Activated T-helper 1 cell treated with anti-CD3 and anti-CD28 coated beads, Interleukin-12 subunit alpha, Interleukin-12 subunit beta, Interleukin-2, Interleukin-4 antibody, amounts not matched to agents 30 ng/mL and 10 ng/mL and 1 ng/mL, durations not matched to agents 14 hours and 24 hours and 36 hours (primary cell): ENCODE measurements at regions not wholly inside any gene's neighbourhood (a gene's known extent, or its start where the extent isn't known, plus 50 kb on each side); places are given as distances from the start of the nearest gene placed in this dataset.

Experiments used
- DNase-seq: peaks from one replicate; pipeline ENCODE4 v3.0.0; 2021; ENCODE audit warnings: low spot score
- H3K27ac Mint-ChIP-seq: one replicate; pipeline ENCODE4 v1.8.0; 2021; ENCODE audit warnings: mild to moderate bottlenecking, mixed read lengths
- H3K27me3 Mint-ChIP-seq: one replicate; pipeline ENCODE4 v1.8.0; 2022; ENCODE audit warnings: mild to moderate bottlenecking, moderate library complexity, mixed read lengths; ENCODE audit not compliant: insufficient read depth
- H3K36me3 Mint-ChIP-seq: one replicate; pipeline ENCODE4 v1.8.0; 2021; ENCODE audit warnings: low read depth, mixed read lengths
- H3K4me1 Mint-ChIP-seq: one replicate; pipeline ENCODE4 v1.8.0; 2021; ENCODE audit warnings: low read depth, mixed read lengths
- H3K4me3 Mint-ChIP-seq: one replicate; pipeline ENCODE4 v1.8.0; 2021; ENCODE audit warnings: mild to moderate bottlenecking, moderate library complexity, mixed read lengths
- H3K9me3 Mint-ChIP-seq: one replicate; pipeline ENCODE4 v1.8.0; 2021; ENCODE audit warnings: mixed read lengths
- intact Hi-C: fragments of 100-400 bp; cut with micrococcal nuclease; formaldehyde crosslinking; loops from one replicate; pipeline ENCODE4 v1.15.1; 2024

DNA sequence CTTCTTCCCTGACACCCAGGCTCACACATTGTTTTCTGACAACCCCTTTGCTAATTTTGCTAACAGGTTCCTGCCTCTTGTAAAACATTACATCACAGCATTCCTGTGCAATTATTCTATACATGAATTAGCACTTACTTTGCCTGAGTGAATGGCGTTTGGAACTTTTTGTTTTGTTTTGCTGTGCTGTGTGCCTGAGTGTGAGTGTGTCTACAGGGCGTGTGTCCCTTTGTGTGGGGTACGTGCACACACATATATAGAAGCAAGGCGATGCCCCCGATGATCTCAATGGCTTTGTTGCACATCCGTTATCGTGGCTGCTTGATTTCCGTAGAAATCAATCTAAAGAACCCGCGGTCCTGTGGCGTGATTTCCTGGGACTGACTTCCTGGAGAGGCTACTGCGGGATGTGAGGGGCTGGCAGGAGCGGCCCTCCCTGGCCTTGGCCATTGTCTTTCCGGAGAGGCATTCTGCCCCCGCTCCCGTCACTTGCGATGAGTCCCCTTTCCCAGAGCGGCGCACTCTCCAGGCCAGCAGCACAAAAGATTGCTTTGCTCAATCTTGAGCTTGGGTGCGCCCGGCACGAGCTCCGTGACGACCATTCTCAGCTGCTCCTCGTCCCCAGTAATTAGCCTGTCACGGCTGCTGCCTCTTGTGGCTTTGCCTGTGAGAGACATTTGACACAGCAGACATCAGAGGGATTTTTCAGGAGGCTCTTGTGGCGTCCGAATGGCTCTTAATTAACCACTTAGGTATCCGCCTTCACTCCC is 398.1 kb upstream of the IRX1 start:
- no peaks in the 10 kb centered on the region for H3K36me3 Mint-ChIP-seq
- H3K4me3 Mint-ChIP-seq: no peak overlapping the region
- no peak for DNase-seq
- H3K27me3 Mint-ChIP-seq: peaks cover 11% of the 10 kb centered on the region
- no peaks in the 10 kb centered on the region for H3K9me3 Mint-ChIP-seq
- H3K27ac Mint-ChIP-seq: no peak overlapping the region
- H3K4me1 Mint-ChIP-seq: no peaks in the 10 kb centered on the region
- intact Hi-C loops: no loop called here

- Mint-ChIP-seq H3K27me3 (peaks cover 11% of the 10 kb centered on the region), H3K4me3 (no peak overlapping the region), H3K9me3 (no peaks in the 10 kb centered on the region), H3K4me1 (no peaks in the 10 kb centered on the region), H3K36me3 (no peaks in the 10 kb centered on the region), H3K27ac (no peak overlapping the region)
- intact Hi-C loops: no loop called here
- DNase-seq: no peak
Measured at GRCh38 chr5:3195994-3196393, 399.6 kb upstream of the IRX1 start.

DNA sequence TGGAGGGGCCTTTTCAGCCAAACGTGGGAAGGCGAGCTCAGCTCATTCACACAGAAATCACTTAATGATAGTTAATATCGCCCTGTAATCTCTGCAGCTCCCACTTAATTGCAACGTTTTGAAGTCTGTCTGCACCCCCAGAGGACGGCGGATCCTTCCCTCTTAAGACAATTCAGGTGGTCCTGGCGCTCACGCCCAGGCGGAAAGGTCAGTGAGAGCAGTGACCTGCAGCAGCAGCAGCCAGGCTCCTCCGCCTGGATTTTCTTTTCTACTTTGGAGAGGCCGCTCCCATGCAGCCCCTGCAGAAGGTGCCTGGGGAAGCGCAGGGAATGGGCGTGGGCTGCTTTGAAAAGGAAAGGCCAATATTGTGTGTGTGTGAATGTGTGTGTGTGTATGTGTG is 400.9 kb upstream of the IRX1 start:
- no peaks in the 10 kb centered on the region for H3K36me3 Mint-ChIP-seq

DNA sequence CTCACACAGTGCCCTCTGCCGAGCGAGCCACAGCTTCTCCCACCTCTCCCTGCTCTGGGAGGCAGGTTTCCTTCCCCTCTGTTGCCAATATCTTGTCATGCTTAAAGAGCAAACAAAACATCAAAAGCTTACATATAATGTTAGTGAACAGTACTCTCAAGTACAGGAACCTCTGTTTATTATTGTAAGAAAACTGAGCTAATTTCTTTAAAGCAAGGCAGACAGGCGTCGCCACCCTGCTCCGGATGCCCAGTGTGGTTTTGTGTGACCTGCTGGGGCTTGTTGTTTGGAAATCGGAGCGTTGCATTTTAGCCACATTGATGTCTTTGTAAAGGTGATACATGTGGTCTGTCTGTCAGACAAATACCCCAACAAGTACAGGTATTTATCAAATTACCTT is 401.4 kb upstream of the IRX1 start:
- H3K4me3 Mint-ChIP-seq: no peak overlapping the region
- H3K4me1 Mint-ChIP-seq: no peaks in the 10 kb centered on the region
- no peak for DNase-seq
- H3K27ac Mint-ChIP-seq: no peak overlapping the region
- no peaks in the 10 kb centered on the region for H3K9me3 Mint-ChIP-seq
- H3K36me3 Mint-ChIP-seq: no peaks in the 10 kb centered on the region
- intact Hi-C loops: no loop called here
- peaks cover 11% of the 10 kb centered on the region for H3K27me3 Mint-ChIP-seq

More for the DNA sequence above, 400.9 kb upstream of the IRX1 start:
- Mint-ChIP-seq H3K27me3 (peaks cover 11% of the 10 kb centered on the region), H3K4me1 (no peaks in the 10 kb centered on the region), H3K4me3 (no peak overlapping the region), H3K9me3 (no peaks in the 10 kb centered on the region), H3K27ac (no peak overlapping the region)
- no peak for DNase-seq
- intact Hi-C loops: no loop called here

GRCh38 chr5:3191585-3191984 is 404.0 kb upstream of the IRX1 start:
- Mint-ChIP-seq H3K36me3 (no peaks in the 10 kb centered on the region), H3K27me3 (no peaks in the 10 kb centered on the region), H3K4me3 (no peak overlapping the region), H3K27ac (no peak overlapping the region), H3K9me3 (no peaks in the 10 kb centered on the region), H3K4me1 (no peaks in the 10 kb centered on the region)
- intact Hi-C loops: no loop called here
- DNase-seq: no peak

- no peak overlapping the region for H3K4me3 Mint-ChIP-seq
- no peak overlapping the region for H3K27ac Mint-ChIP-seq
- H3K4me1 Mint-ChIP-seq: no peaks in the 10 kb centered on the region
- intact Hi-C loops: no loop called here
- no peak for DNase-seq
- no peaks in the 10 kb centered on the region for H3K9me3 Mint-ChIP-seq
- H3K27me3 Mint-ChIP-seq: no peaks in the 10 kb centered on the region
- H3K36me3 Mint-ChIP-seq: no peaks in the 10 kb centered on the region
Measured at GRCh38 chr5:3190930-3191329, 404.7 kb upstream of the IRX1 start.

DNA sequence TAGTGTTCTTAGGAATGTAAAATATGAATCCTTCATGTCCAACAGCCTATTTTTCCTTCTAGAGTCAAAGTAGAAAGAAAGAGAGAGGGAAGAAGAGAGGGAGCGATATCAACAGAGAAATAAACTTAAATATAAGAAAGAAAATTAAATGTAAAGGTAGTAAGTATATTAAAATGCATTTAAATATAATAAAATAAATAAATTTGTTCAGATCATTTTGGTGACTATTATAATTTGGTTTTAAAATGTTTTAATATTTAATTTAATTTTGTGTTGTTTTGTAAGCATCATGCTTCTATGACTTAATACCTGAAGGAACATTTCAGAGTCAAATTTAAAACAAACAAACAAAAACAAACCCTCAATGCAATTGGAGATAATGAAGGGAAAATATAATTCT is 405.2 kb upstream of the IRX1 start:
- Mint-ChIP-seq H3K4me3 (no peak overlapping the region), H3K9me3 (no peaks in the 10 kb centered on the region), H3K36me3 (no peaks in the 10 kb centered on the region), H3K4me1 (no peaks in the 10 kb centered on the region), H3K27ac (no peak overlapping the region), H3K27me3 (no peaks in the 10 kb centered on the region)
- no peak for DNase-seq
- intact Hi-C loops: no loop called here

DNA sequence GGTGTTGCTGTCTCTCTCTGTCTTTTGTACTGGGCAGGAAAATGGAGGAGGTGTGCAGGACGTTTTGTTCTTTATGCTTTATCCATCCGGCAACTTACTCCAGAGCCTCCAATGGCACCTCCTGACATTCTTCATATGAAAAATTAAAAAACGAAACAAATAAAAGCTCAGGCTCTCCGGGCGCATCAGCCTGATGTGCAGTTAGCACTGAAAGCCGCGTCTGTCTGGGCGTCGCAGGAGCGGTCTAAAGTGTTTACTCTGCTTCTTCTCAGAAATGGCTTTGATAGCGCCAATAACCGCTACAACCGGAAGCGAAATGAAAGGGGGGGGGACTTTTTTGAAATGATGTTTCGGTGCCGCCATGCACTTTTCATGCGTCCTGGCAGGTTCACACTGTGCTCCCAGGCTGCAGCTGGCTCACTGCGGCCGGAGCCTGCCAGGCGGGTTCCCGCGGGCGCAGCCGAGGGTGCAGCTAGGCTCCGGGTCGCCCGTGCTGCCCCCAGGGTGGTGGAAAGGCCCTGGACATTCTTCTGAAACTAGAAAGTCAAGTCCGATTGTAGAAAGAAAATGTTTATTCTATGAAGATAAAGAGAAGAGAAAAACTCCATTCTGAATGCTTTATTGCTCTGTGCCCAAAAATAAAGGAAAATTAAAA is 407.7 kb upstream of the IRX1 start:
- Mint-ChIP-seq H3K27me3 (no peaks in the 10 kb centered on the region), H3K36me3 (no peaks in the 10 kb centered on the region), H3K4me1 (no peaks in the 10 kb centered on the region), H3K27ac (no peak overlapping the region), H3K4me3 (no peak overlapping the region), H3K9me3 (no peaks in the 10 kb centered on the region)
- DNase-seq: no peak
- intact Hi-C loops: no loop called here

- intact Hi-C loops: no loop called here
- no peaks in the 10 kb centered on the region for H3K27me3 Mint-ChIP-seq
- H3K27ac Mint-ChIP-seq: no peak overlapping the region
- H3K4me1 Mint-ChIP-seq: no peaks in the 10 kb centered on the region
- H3K9me3 Mint-ChIP-seq: no peaks in the 10 kb centered on the region
- H3K36me3 Mint-ChIP-seq: no peaks in the 10 kb centered on the region
- DNase-seq: no peak
- H3K4me3 Mint-ChIP-seq: no peak overlapping the region
Measured at GRCh38 chr5:3186736-3187405, 408.8 kb upstream of the IRX1 start.

DNA sequence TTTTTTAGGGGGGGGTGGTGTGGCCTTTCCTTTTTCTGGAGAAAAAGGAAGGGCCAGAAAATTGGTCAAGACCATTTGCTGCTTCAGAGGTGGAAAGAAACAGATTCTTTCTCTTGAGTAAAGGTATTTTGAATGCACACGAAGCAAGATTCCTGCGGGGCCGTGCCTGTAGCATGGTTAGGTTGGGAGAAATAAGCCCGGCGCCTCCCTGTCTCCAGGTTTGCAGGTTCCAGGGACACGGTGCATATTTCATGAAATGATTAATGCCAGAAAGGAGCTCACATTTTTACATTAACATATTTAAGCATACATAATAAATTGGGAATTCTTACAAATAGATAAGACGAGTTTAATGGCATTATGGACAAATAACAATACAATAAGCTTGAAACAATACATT is 409.5 kb upstream of the IRX1 start:
- DNase-seq: no peak
- intact Hi-C loops: no loop called here
- no peaks in the 10 kb centered on the region for H3K27me3 Mint-ChIP-seq
- no peak overlapping the region for H3K27ac Mint-ChIP-seq
- H3K9me3 Mint-ChIP-seq: no peaks in the 10 kb centered on the region
- H3K4me3 Mint-ChIP-seq: no peak overlapping the region
- H3K36me3 Mint-ChIP-seq: no peaks in the 10 kb centered on the region
- H3K4me1 Mint-ChIP-seq: no peaks in the 10 kb centered on the region

- Mint-ChIP-seq H3K27ac (no peak overlapping the region), H3K27me3 (no peaks in the 10 kb centered on the region), H3K4me1 (no peaks in the 10 kb centered on the region), H3K9me3 (no peaks in the 10 kb centered on the region), H3K4me3 (no peak overlapping the region), H3K36me3 (no peaks in the 10 kb centered on the region)
- no peak for DNase-seq
- intact Hi-C loops: no loop called here
Measured at GRCh38 chr5:3185488-3185887, 410.1 kb upstream of the IRX1 start.

DNA sequence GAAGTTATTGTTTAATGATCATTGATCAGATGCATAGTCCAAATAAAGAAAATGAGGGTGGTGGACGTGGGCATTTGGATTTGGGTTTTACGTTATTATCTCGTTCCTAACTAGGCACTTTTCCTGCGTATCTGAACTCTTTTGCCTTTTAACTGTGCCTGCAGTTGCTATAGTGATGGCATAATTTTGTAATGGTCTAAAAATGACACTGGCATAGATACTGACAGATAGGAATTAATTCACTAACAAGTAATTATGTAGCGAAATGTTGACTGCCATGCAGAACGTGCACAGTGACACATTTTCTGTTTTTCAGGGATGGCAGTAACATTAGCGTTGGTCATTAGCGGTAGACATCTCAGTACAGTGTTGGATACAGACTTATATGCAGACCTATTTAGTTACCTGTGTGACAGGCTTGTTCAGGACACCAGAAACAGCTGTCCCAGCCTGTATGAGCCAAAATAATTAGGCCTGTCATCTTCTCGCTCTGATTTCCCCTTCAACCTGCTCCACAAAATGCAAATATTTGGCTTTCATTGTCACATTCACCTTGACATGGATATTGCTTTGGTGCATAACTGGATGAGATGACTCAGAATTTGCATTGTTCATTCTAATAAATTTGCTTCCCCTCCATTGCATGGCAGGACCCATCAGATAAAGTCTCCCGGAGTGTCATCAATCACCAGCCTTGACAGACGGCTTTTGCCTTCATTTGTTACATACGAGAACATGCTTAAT is 413.3 kb upstream of the IRX1 start:
- H3K27ac Mint-ChIP-seq: no peak overlapping the region
- no peak for DNase-seq
- H3K27me3 Mint-ChIP-seq: no peaks in the 10 kb centered on the region
- intact Hi-C loops: no loop called here
- H3K4me3 Mint-ChIP-seq: no peak overlapping the region
- H3K36me3 Mint-ChIP-seq: no peaks in the 10 kb centered on the region
- no peaks in the 10 kb centered on the region for H3K4me1 Mint-ChIP-seq
- H3K9me3 Mint-ChIP-seq: no peaks in the 10 kb centered on the region

GRCh38 chr5:3181671-3182070 is 414.0 kb upstream of the IRX1 start:
- no peaks in the 10 kb centered on the region for H3K4me1 Mint-ChIP-seq
- no peak overlapping the region for H3K4me3 Mint-ChIP-seq
- no peaks in the 10 kb centered on the region for H3K36me3 Mint-ChIP-seq
- H3K9me3 Mint-ChIP-seq: no peaks in the 10 kb centered on the region
- DNase-seq: no peak
- intact Hi-C loops: no loop called here
- H3K27ac Mint-ChIP-seq: no peak overlapping the region
- no peaks in the 10 kb centered on the region for H3K27me3 Mint-ChIP-seq
